ENCODE measurements at regions not wholly inside any gene's neighbourhood (a gene's known extent, or its start where the extent isn't known, plus 50 kb on each side); places are given as distances from the start of the nearest gene placed in this dataset.

DNA sequence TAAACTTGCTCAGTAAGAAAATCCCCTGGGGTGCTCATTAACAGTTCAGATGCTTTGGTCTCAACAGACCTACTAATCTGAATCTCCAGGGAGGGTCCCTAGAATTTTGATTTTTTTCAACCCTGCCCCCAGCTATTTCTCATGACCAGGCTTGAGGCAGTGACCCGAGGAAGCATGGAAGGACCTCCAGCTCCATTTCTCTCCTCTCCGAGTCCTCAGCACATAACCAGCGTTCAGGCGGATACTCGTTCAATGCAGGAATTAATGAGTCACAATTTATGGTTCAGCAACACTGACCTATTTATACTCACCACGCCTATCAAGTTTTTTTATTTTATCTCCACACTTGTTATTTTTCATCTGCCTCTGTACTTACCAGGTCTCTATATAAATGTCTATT lies 369.2 kb upstream of the CDH4 start:
- TF ChIP-seq, protein P1, sequence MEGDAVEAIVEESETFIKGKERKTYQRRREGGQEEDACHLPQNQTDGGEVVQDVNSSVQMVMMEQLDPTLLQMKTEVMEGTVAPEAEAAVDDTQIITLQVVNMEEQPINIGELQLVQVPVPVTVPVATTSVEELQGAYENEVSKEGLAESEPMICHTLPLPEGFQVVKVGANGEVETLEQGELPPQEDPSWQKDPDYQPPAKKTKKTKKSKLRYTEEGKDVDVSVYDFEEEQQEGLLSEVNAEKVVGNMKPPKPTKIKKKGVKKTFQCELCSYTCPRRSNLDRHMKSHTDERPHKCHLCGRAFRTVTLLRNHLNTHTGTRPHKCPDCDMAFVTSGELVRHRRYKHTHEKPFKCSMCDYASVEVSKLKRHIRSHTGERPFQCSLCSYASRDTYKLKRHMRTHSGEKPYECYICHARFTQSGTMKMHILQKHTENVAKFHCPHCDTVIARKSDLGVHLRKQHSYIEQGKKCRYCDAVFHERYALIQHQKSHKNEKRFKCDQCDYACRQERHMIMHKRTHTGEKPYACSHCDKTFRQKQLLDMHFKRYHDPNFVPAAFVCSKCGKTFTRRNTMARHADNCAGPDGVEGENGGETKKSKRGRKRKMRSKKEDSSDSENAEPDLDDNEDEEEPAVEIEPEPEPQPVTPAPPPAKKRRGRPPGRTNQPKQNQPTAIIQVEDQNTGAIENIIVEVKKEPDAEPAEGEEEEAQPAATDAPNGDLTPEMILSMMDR (IDR thresholded peaks at IDR 0.05; ENCODE audit: low read length) = no peak
- no peak for TF ChIP-seq EZH2 (optimal IDR thresholded peaks at IDR 0.05; ENCODE audit: low read depth, low read length)
- TF ChIP-seq EZH2phosphoT487 (IDR thresholded peaks at IDR 0.05; ENCODE audit: low read length) = no peak
